HEK293 (cell line): ENCODE measurements at regions not wholly inside any gene's neighbourhood (a gene's known extent, or its start where the extent isn't known, plus 50 kb on each side); places are given as distances from the start of the nearest gene placed in this dataset.

Experiments
- KLF10 ChIP-seq: fragments of 450-650 bp; IDR thresholded peaks from 2 replicates; pipeline ENCODE4 v1.5.1; 2018; ENCODE audit warnings: missing biosample characterization, mild to moderate bottlenecking, missing genetic modification characterization
- PBX3 ChIP-seq: sonication (generic); formaldehyde crosslinking; IDR thresholded peaks from 2 replicates; pipeline ENCODE4 v1.8.1; 2022; ENCODE audit warnings: mild to moderate bottlenecking, moderate library complexity, missing genetic modification reagents
- REST ChIP-seq: fragments of 450-650 bp; formaldehyde crosslinking; IDR thresholded peaks from 2 replicates; pipeline ENCODE4 v1.5.1; 2016; ENCODE audit warnings: missing biosample characterization, missing genetic modification characterization
- SCRT1 ChIP-seq: fragments of 450-650 bp; formaldehyde crosslinking; IDR thresholded peaks from 2 replicates; pipeline ENCODE4 v1.5.1; 2016; ENCODE audit warnings: missing biosample characterization, missing genetic modification characterization, borderline replicate concordance
- ZFP3 ChIP-seq: fragments of 450-650 bp; formaldehyde crosslinking; IDR thresholded peaks from 2 replicates; pipeline ENCODE4 v1.5.1; 2016; ENCODE audit warnings: low read depth, missing biosample characterization, missing genetic modification characterization
- ZNF214 ChIP-seq: fragments of 450-650 bp; formaldehyde crosslinking; IDR thresholded peaks from 2 replicates; pipeline ENCODE4 v1.5.1; 2017; ENCODE audit warnings: missing biosample characterization, mild to moderate bottlenecking, missing genetic modification characterization, borderline replicate concordance
- ZNF274 ChIP-seq, 2 experiments: fragments of 200-500 bp in 1 of 2; fragments of 450-650 bp in 1 of 2; sonication (Bioruptor generic) in 1 of 2; formaldehyde crosslinking in 1 of 2; IDR thresholded peaks; 2 replicates each; pipeline versions ENCODE4 v1.5.1 to v1.6.1; 2014 to 2016; ENCODE audit warnings: borderline replicate concordance in 1 of 2, inconsistent platforms in 1 of 2, low read length in 1 of 2, missing biosample characterization in 1 of 2, missing genetic modification characterization in 1 of 2
- ZNF510 ChIP-seq: fragments of 450-650 bp; formaldehyde crosslinking; IDR thresholded peaks from 2 replicates; pipeline ENCODE4 v1.5.1; 2018; ENCODE audit warnings: mild to moderate bottlenecking, missing genetic modification characterization, missing biosample characterization; ENCODE audit not compliant: insufficient replicate concordance
- ZNF513 ChIP-seq: fragments of 450-650 bp; IDR thresholded peaks from 2 replicates; pipeline ENCODE4 v1.5.1; 2018; ENCODE audit warnings: missing biosample characterization, missing genetic modification characterization
- ZNF747 ChIP-seq: fragments of 450-650 bp; formaldehyde crosslinking; IDR thresholded peaks from 2 replicates; pipeline ENCODE4 v1.5.1; 2016; ENCODE audit warnings: missing biosample characterization, missing genetic modification characterization
- TF ChIP-seq, protein P1 (sequence below): fragments of 450-650 bp; formaldehyde crosslinking; IDR thresholded peaks from 2 replicates; pipeline ENCODE4 v1.5.1; 2016; ENCODE audit warnings: missing biosample characterization, missing genetic modification characterization

DNA sequence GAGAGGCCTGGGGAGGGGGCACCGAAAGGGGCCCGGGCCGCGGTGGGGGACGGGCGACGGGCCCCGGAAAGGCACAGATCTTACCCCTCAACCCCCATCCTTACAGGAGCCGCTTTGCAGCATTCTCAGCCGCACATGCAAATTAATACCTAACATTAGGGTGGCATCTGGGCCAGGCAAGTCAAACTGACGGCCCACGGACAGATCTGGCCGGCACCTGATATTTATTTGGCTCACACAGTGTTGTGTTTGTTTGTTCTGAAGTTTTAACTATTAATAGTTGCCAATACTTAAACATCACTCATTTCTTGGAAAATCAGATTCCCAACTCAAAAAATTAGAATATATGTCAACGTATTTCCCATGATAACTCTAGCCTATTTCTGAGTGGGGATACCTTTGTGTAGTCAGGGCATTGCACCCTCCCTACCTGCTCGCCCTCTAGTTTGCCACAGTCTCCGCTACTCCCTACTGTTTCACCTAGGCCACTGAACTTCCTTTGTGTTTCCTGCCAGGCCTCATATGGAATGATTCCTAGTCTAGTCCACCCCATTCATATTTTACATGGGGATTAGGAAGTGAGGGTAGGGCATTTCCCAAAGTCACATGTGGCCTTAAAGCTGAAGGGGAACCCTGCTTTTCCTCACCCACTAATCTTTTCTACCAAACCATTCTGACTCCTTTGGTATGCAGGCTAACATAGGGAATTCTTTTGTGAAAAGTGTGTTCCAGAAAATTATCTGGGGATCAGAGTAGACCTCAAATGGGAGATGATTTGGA, 71.9 kb upstream of the LARP1 start:
- TF ChIP-seq, protein P1, sequence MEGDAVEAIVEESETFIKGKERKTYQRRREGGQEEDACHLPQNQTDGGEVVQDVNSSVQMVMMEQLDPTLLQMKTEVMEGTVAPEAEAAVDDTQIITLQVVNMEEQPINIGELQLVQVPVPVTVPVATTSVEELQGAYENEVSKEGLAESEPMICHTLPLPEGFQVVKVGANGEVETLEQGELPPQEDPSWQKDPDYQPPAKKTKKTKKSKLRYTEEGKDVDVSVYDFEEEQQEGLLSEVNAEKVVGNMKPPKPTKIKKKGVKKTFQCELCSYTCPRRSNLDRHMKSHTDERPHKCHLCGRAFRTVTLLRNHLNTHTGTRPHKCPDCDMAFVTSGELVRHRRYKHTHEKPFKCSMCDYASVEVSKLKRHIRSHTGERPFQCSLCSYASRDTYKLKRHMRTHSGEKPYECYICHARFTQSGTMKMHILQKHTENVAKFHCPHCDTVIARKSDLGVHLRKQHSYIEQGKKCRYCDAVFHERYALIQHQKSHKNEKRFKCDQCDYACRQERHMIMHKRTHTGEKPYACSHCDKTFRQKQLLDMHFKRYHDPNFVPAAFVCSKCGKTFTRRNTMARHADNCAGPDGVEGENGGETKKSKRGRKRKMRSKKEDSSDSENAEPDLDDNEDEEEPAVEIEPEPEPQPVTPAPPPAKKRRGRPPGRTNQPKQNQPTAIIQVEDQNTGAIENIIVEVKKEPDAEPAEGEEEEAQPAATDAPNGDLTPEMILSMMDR (tag by site-specific recombination), result no peak
- no peak for TF ChIP-seq REST (tag by site-specific recombination)
- no peak for TF ChIP-seq SCRT1
- TF ChIP-seq ZNF274 (IDR thresholded peaks at IDR 0.05; ENCODE audit: low read length), result no peak
- TF ChIP-seq ZNF274 (tag by site-specific recombination; IDR thresholded peaks at IDR 0.05; ENCODE audit: borderline replicate concordance), result no peak
- TF ChIP-seq ZNF214, result no peak
- TF ChIP-seq ZNF510 (tag by site-specific recombination), result no peak
- no peak for TF ChIP-seq ZFP3 (tag by site-specific recombination)
- no peak for TF ChIP-seq KLF10 (tag by site-specific recombination)
- no peak for TF ChIP-seq ZNF747 (tag by site-specific recombination)
- TF ChIP-seq PBX3 (CRISPR knock-in tag), result no peak
- TF ChIP-seq ZNF513 (tag by site-specific recombination), result no peak
